Right cardiac atrium (tissue), 5 donors: ENCODE measurements at regions not wholly inside any gene's neighbourhood (a gene's known extent, or its start where the extent isn't known, plus 50 kb on each side); places are given as distances from the start of the nearest gene placed in this dataset.
"Not testable (repeated sequence)": the region's sequence is repeated elsewhere in the genome, so short reads cannot be mapped to it uniquely, and the experiment has no call there.

Source experiments
- ATAC-seq, 2 donors: fragments of 200-7000 bp; cut with Tn5 transposase; one replicate each; pipeline versions ENCODE4 v1.8.0 to v1.9.1; 2020; ENCODE audit warnings: moderate library complexity in 2 of 2, mild to moderate bottlenecking in 1 of 2
- DNase-seq, 3 donors: peaks; one replicate each; pipeline ENCODE4 v3.0.0-alpha.2; 2020
- H3K27ac ChIP-seq: one replicate; pipeline ENCODE4 v1.5.1; 2013; ENCODE audit warnings: mild to moderate bottlenecking, low read length, control low read depth, moderate library complexity
- H3K27me3 ChIP-seq: one replicate; pipeline ENCODE4 v1.6.1; 2013; ENCODE audit not compliant: control insufficient read depth, insufficient read depth
- H3K4me1 ChIP-seq: one replicate; pipeline ENCODE4 v1.6.1; 2013; ENCODE audit warnings: low read length; ENCODE audit not compliant: control insufficient read depth, insufficient read depth
- H3K4me3 ChIP-seq: one replicate; pipeline ENCODE4 v1.5.1; 2013; ENCODE audit warnings: low read length, control low read depth
- H3K9me3 ChIP-seq: one replicate; pipeline ENCODE4 v1.6.1; 2013; ENCODE audit warnings: low read length; ENCODE audit not compliant: control insufficient read depth
- WGBS: extraction: QIAGEN DNeasy Blood & Tissue Kit; methylation state at CpG from one replicate; pipeline ENCODE4 v1.1.7; 2013; 5-methylcytosine and 5-hydroxymethylcytosine counted together
- intact Hi-C, 4 donors: fragments of 100-400 bp; cut with DNase I; formaldehyde crosslinking; loops; one replicate each; pipeline versions ENCODE4 v1.11.0 to v1.14.0; 2022 to 2023
- donor health status: healthy with polysubstance abuse.
- donor health status: DM: no; HTN: yes; CAD: no.
- donor health status: DM: no; HTN: no; CAD: no.
- donor health status: DM: no; HTN: yes; CAD: no; lungs with severe emphysema.
- donor health status: DM: yes; HTN: yes; CAD: no.

DNA sequence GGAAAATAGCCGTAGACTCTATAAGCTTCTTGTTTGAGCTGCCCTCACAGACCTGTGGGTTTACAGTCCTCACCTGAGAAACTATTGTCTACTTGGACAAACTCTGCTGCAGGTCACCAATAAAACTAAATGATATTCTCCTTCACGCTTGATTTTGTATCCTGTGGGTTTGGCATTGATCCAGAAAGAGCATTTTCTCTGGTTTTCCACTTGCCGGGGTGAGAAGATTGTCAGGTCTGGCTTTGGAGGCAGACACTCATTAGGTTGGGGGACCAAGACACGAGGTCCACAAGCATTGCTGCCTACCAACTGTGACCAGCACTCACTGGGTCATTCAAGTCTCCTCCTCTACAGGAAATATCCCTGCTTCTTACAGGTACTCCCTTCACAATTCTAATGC is 68.5 kb downstream of the CDC14C start:
- no peaks in the 10 kb centered on the region for H3K9me3 ChIP-seq
- H3K4me1 ChIP-seq, result no peaks in the 10 kb centered on the region
- 69% methylated on average over 4 of the region's 4 CpGs for WGBS
- no peak for ATAC-seq
- no peaks in the 10 kb centered on the region for H3K27me3 ChIP-seq
- H3K27ac ChIP-seq, result no peak overlapping the region
- intact Hi-C loops, result no loop called here
- no peak overlapping the region for H3K4me3 ChIP-seq
- DNase-seq, result no peak

DNA sequence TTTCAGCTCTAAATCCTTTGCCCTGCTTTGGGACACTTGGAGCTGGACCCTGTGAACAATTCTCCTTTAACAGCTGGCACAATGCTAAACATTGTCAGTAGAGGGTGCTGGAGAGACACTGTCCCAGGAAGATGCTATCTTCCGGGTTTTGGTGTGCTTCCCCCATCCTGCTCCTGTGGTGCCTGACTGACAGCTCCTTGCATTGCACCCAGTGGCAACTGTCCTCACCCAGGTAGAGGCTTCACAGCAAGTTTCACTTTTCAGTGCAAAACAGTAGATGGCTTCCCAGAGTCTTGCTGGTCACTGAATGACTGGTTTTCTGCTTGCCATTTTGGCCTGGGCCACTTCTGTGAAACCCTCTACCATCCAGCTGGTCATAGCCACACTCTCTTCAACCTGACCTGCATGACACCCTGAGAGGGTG is 77.3 kb downstream of the CDC14C start:
- Histone ChIP-seq H3K27ac (no peak overlapping the region), H3K4me3 (no peak overlapping the region), H3K4me1 (no peaks in the 10 kb centered on the region), H3K27me3 (no peaks in the 10 kb centered on the region), H3K9me3 (no peaks in the 10 kb centered on the region)
- ATAC-seq, result peak; percentile 54 to 55
- DNase-seq, result peak in 1 of 3 donors; percentile 23
- intact Hi-C loops, result no loop called here
- WGBS, result 2% methylated on average over 1 of the region's 1 CpG

DNA sequence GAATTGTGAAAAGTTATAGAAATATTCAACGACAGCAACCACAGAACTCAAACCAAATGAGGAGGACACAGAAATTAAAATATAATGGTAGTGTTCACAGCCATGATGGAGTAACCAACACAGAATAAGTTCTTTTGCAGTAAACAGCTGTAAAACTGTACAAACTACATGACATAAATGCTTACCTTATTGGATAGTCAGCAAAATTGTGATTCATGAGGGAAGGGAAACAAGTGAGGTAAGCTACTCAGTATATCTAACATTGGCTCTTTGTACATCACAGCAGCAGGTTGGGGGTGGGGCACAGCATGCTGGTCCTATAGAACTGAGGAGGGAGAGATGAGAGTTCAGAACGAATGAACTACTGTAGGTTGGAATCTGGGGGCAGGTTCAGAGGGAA is 86.4 kb downstream of the CDC14C start:
- Histone ChIP-seq H3K4me3 (no peak overlapping the region), H3K27ac (no peak overlapping the region), H3K27me3 (no peaks in the 10 kb centered on the region), H3K4me1 (no peaks in the 10 kb centered on the region), H3K9me3 (no peaks in the 10 kb centered on the region)
- DNase-seq (no peak), ATAC-seq (no peak)
- intact Hi-C loops, result no loop called here
- WGBS, result 60% methylated on average over 2 of the region's 2 CpGs

DNA sequence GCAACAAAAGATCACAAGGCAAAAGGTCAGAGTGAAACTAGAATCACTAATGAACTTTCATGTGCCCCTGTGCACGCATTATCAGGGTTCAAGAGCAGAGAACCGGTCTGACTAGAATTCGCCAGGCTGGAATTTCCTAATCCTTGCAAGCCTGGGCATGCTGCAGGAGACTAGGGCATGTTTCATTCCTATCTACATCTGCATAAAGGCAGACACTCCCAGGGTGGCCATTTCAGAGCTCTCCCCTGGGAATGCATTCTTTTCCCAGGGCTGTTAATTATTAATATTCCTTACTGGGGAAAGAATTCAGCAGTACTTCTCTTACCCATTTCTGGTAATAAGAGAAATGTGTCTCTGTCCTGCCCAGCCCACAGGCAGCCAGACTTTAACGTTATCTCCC is 90.5 kb downstream of the CDC14C start:
- intact Hi-C loops, result no loop called here
- Histone ChIP-seq H3K27me3 (no peaks in the 10 kb centered on the region), H3K27ac (no peak overlapping the region), H3K4me1 (no peaks in the 10 kb centered on the region), H3K4me3 (no peak overlapping the region), H3K9me3 (no peaks in the 10 kb centered on the region)
- no peak for ATAC-seq
- WGBS, result 86% methylated on average over 4 of the region's 4 CpGs
- DNase-seq, result no peak

DNA sequence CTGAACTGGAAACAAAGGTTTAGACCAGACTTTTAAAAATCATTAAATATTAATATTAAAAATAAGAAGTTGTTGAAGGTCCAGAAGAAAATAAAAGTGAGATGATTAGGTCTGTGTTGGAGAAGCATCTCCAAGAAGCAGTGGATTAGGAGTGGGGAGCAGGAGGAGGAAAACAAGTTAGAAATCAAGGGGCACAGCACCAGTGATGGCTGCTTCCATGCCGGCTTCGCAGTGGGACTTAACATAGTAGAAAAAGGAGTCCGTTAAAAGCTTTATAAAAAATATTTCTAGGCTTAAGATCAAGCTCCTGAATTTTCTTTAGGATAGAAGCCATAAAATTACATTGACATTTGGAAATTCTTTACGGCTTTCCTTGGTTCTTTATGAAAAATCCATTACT is 95.8 kb downstream of the CDC14C start:
- DNase-seq, result no peak
- 84% methylated on average over 4 of the region's 4 CpGs for WGBS
- intact Hi-C loops, result no loop called here
- ATAC-seq, result no peak
- no peaks in the 10 kb centered on the region for H3K27me3 ChIP-seq
- H3K4me1 ChIP-seq, result no peaks in the 10 kb centered on the region
- no peaks in the 10 kb centered on the region for H3K9me3 ChIP-seq
- H3K4me3 ChIP-seq, result no peak overlapping the region
- H3K27ac ChIP-seq, result no peak overlapping the region

DNA sequence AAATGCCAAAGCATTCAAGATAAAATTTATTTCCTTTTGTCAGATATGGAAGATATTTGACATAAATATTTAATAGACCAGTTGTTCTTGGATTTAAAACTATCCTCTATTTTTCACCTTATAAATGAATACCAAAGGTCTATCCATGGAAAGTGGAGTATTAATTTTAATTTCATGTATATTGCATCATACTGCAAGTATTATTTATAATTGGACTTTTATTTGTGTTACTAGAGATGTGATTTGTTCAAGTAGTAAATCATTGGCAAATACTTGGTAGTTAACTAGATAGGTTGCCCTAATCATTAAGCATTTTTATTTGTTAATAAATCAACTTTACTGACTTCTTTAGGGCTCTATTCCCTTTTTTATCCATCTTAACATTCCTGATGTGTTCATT is 98.1 kb downstream of the CDC14C start:
- no peak for ATAC-seq
- intact Hi-C loops, result no loop called here
- H3K9me3 ChIP-seq, result no peaks in the 10 kb centered on the region

DNA sequence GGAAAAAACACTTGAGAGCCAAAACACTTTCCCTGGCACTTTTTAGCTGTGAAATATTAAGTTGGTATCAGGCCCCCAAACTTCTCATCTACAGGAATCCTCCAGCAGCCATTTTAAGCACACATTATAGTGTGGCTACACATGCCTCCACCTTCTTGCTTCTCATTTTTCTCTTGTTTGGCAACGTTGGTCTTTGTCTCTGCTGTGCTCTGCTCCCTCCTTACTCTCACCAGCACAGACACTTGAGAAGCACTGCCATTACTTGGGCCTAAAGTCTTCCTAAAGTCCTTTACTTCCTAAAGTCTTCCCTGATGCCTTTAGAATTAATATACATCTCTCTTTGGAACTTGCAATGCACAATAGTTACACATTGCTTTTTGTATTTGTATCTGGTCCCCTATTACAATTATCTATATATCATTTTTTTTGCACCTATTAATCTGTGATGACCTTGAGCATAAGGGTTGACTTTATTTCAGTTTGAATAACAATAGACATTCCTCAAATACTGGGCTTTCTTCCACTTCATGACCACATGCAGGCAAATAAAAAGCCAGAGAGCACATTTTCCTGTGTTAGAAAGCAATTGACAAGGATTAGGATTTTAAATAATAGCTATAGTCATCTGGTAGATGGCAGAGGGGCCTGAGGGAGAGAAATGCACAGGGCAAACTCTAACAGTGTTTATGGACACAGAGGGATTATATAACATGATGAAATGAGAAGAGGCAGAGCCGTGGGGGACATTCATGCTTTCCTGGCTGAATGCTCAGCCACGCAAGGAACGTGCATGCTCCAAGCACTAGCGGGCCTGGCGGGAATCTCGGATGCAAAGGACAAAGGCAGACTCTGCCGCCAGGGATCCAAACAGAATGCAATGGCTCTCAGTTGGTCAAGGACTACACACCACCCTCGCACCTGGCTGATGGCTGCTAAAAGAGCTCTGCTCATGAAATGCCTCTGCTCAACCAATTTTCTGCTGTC is 99.3 kb downstream of the CDC14C start:
- 74% methylated on average over 9 of the region's 9 CpGs for WGBS
- no peak overlapping the region for H3K27ac ChIP-seq
- no peaks in the 10 kb centered on the region for H3K9me3 ChIP-seq
- no peak overlapping the region for H3K4me3 ChIP-seq
- H3K4me1 ChIP-seq, result no peaks in the 10 kb centered on the region
- intact Hi-C loops, result no loop called here
- DNase-seq (peak in 1 of 3 donors; percentile 23), ATAC-seq (no peak)
- H3K27me3 ChIP-seq, result no peaks in the 10 kb centered on the region

More for the DNA sequence above, 98.1 kb downstream of the CDC14C start:
- Histone ChIP-seq H3K27ac (no peak overlapping the region), H3K4me3 (no peak overlapping the region), H3K27me3 (no peaks in the 10 kb centered on the region), H3K4me1 (no peaks in the 10 kb centered on the region)
- DNase-seq, result no peak

DNA sequence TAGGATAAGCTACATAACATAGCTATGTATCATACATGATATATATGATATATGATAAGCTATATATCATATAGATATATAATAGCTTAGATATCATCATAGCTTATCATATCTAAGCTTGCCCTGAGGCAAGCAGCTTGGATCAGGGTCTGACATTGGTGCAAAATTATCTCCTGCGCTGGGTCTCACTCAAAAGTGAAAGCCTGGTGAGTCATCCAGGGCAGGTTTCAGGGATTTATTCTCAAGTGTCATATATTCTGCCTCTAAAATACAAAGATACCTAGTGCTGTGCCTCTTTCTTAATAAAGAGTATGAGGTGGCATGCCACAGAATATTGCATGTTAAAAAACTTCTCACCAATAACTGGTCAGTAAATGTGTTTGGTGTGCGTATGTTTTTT is 105.9 kb downstream of the CDC14C start:
- Histone ChIP-seq H3K9me3 (no peaks in the 10 kb centered on the region), H3K4me3 (no peak overlapping the region), H3K27ac (no peak overlapping the region), H3K4me1 (no peaks in the 10 kb centered on the region), H3K27me3 (no peaks in the 10 kb centered on the region)
- intact Hi-C loops, result no loop called here
- ATAC-seq (no peak), DNase-seq (no peak)
- WGBS, result 85% methylated on average over 2 of the region's 2 CpGs

DNA sequence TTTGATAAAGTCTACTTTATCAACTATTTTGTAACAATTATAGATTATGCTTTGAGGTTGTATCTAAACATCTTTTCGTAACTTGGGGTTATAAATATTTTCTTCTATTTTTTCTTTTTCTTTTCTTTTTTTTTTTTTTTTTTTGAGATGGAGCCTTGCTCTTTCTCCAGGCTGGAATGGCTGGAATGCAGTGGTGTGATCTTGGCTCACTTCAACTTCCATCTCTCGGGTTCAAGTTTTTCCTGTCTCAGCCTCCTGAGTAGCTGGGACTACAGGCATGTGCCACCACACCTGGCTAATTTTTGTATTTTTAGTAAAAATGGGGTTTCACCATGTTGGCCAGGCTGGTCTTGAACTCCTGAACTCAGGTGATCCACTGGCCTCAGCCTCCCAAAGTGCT is 108.8 kb downstream of the CDC14C start:
- H3K4me1 ChIP-seq, DNase-seq, H3K9me3 ChIP-seq, H3K4me3 ChIP-seq, H3K27me3 ChIP-seq, H3K27ac ChIP-seq, intact Hi-C loops, ATAC-seq: not testable (repeated sequence)
- 83% methylated on average over 2 of the region's 2 CpGs for WGBS

DNA sequence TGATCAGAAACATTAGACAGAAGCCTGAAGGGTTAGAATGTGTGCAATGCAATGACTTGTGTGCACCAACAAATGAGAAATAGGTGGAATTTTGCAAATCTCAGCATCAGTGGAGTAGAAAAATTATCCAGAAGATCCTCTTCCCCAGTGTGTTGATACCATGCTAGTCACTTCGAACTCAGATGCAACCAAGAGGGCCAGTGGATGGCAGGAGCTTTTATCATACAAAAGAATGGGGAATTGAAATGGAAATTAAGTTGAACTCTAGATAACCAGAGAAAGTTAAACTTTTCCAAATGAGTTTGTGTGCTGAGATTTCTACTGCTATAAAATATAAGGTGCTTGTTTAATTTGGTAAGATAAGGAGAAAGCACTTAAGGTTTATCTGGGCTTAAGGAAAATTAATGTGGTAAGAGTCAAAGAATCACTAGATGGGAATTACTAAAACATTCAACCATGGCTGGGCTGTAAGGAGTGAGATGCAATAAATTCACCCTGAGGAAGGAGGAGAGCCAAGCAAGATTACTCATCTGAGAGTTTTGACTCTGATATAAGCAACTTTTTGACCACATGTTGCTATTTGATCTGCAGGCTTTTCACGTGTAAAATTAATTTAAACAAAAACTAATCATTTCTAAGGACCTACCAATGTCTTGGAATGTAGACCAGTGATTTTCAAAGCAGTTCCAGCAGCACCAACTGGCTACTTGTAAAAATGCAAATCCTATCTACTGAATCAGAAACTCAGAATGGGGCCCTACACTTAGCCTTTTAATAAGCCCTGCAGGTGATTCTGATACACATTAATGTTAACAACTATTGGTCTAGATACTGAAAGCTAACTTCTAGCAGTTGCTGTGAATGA is 113.2 kb downstream of the CDC14C start:
- H3K27ac ChIP-seq, result no peak overlapping the region
- no peak for ATAC-seq

DNA sequence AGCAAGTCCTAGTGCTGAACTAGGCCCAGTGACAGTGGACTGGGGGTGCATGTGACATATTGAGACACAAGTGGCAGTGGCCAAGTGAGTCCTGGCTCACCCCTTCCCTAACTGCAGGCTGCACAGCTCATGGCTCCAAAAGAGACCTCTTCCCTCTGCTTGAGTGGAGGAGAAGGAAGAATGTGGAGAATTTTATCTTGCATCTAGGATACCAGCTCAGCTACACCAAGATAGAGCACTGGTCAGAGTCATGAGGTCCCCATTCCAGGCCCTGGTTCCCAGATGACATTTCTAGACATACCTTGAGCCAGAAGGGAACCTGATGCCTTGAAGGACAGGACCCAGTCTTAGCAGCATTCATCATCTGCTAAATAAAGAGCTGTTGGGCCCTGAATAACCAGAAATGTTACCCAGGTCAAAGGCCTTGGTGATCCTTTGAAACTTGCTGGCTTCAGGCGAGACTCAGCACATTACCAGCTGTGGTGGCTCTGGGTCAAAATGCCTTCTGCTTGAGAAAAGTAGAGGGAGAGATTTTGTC is 114.5 kb downstream of the CDC14C start:
- no peak for ATAC-seq
- no peak for DNase-seq
- Histone ChIP-seq H3K27me3 (no peaks in the 10 kb centered on the region), H3K27ac (no peak overlapping the region), H3K4me3 (no peak overlapping the region), H3K9me3 (no peaks in the 10 kb centered on the region), H3K4me1 (no peaks in the 10 kb centered on the region)
- 80% methylated on average over 1 of the region's 1 CpG for WGBS
- intact Hi-C loops, result no loop called here

More for the DNA sequence above, 113.2 kb downstream of the CDC14C start:
- intact Hi-C loops, result no loop called here
- Histone ChIP-seq H3K9me3 (no peaks in the 10 kb centered on the region), H3K4me3 (no peak overlapping the region), H3K4me1 (no peaks in the 10 kb centered on the region), H3K27me3 (no peaks in the 10 kb centered on the region)
- WGBS, result 21% methylated on average over 2 of the region's 2 CpGs
- no peak for DNase-seq
